BE2C (cell line): ENCODE measurements at regions not wholly inside any gene's neighbourhood (a gene's known extent, or its start where the extent isn't known, plus 50 kb on each side); places are given as distances from the start of the nearest gene placed in this dataset.
"Not testable (repeated sequence)": the region's sequence is repeated elsewhere in the genome, so short reads cannot be mapped to it uniquely, and the experiment has no call there.

Source experiments
- DNase-seq: peaks from one replicate; pipeline ENCODE4 v3.0.0-alpha.2; 2020
- H3K27me3 ChIP-seq: fragments of 250-450 bp; sonication (Bioruptor Pico); 2 replicates; pipeline ENCODE4 v1.5.1; 2020; ENCODE audit warnings: mild to moderate bottlenecking
- H3K36me3 ChIP-seq: fragments of 250-450 bp; sonication (Bioruptor Pico); 2 replicates; pipeline ENCODE4 v1.5.1; 2020; ENCODE audit warnings: mild to moderate bottlenecking
- H3K4me1 ChIP-seq: fragments of 250-450 bp; sonication (Bioruptor Pico); 2 replicates; pipeline ENCODE4 v1.5.1; 2020
- H3K4me3 ChIP-seq: 2 replicates; pipeline ENCODE4 v1.5.1; 2011; ENCODE audit warnings: low read depth, low read length
- H3K9me3 ChIP-seq: fragments of 250-450 bp; sonication (Bioruptor Pico); 2 replicates; pipeline ENCODE4 v1.5.1; 2020
- TF ChIP-seq, protein P1 (sequence below): IDR thresholded peaks from 2 replicates; pipeline ENCODE4 v1.5.1; 2012; ENCODE audit warnings: mild to moderate bottlenecking, low read depth, low read length

DNA sequence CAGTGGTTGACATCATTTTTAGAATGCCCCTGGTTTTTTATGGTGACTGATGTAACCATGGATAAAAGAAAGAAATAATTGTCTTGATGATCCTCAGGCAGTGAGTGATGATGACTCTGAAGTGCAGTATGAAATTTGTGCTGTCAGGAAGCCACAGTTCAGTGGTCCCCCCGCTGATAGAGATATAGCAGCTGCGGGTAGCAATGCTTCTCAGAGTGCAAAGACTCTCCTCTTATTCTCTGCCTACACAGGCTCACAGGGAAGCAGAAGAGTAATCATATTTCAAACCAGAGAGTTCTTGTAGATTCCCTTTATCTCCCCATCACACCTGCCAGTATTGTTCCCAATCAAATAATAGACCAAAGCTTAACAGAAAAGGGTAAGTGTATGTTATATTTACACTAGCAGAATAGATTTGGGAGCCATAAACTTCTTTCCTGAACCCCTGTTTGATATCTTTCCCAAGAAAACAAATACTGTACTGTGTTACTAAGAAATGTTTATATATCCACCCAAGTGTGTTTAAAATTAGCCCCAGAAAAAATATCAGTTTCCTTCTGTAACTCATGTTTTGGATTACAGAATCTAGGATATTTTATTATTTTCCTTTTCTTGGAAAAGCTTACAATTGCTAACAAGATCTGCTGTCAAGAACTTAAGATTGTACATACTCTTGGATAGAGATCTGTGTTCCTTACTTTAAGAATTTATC lies 1817.4 kb upstream of the FLRT2 start:
- H3K9me3 ChIP-seq = no peaks in the 10 kb centered on the region
- DNase-seq = no peak
- TF ChIP-seq, protein P1, sequence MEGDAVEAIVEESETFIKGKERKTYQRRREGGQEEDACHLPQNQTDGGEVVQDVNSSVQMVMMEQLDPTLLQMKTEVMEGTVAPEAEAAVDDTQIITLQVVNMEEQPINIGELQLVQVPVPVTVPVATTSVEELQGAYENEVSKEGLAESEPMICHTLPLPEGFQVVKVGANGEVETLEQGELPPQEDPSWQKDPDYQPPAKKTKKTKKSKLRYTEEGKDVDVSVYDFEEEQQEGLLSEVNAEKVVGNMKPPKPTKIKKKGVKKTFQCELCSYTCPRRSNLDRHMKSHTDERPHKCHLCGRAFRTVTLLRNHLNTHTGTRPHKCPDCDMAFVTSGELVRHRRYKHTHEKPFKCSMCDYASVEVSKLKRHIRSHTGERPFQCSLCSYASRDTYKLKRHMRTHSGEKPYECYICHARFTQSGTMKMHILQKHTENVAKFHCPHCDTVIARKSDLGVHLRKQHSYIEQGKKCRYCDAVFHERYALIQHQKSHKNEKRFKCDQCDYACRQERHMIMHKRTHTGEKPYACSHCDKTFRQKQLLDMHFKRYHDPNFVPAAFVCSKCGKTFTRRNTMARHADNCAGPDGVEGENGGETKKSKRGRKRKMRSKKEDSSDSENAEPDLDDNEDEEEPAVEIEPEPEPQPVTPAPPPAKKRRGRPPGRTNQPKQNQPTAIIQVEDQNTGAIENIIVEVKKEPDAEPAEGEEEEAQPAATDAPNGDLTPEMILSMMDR = no peak

DNA sequence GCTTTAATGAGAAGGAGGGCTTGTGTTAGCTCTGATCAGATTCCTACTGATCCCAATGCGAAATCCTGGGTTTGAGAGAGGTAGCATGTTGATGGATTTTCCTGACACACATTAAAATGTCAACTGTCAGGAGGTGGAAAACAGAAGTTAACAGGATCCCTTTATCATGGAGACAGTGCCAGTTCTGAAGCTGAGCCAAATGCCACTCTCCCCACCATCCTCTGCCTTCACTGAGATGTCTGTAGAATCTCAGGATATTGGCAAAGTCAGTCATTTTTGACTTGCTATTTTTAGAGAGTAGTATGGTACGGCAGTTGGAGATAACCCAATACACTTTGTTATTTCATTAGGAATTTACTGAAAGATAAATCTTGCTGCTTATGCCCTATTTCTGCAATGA lies 1816.2 kb upstream of the FLRT2 start:
- no peaks in the 10 kb centered on the region for H3K27me3 ChIP-seq
- H3K36me3 ChIP-seq = no peaks in the 10 kb centered on the region
- no peaks in the 10 kb centered on the region for H3K4me1 ChIP-seq
- H3K9me3 ChIP-seq = no peaks in the 10 kb centered on the region
- TF ChIP-seq, protein P1 = no peak
- no peak overlapping the region for H3K4me3 ChIP-seq
- no peak for DNase-seq

More for the DNA sequence above, 1817.4 kb upstream of the FLRT2 start:
- H3K4me3 ChIP-seq = no peak overlapping the region
- H3K27me3 ChIP-seq = no peaks in the 10 kb centered on the region
- no peaks in the 10 kb centered on the region for H3K36me3 ChIP-seq
- H3K4me1 ChIP-seq = no peaks in the 10 kb centered on the region

DNA sequence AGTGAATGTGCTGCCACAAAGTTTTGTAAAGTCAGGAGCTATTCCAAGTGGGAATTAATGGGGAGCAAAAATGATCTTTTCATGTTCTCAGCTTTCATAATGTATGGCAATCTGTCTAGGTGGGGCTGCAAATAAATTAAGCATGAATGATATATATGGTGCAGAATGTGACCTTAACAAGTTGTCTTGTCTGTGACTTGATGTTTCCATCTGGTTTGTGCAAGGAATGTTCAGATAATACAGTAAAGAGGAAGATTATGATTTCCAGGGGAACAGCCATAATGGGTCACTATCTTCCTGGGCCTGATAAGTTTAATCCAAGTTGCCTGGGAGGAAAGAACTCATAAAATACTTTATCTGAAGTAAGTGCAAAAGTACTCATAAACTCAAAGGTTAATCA lies 1815.8 kb upstream of the FLRT2 start:
- no peak for DNase-seq
- no peak overlapping the region for H3K4me3 ChIP-seq
- no peaks in the 10 kb centered on the region for H3K4me1 ChIP-seq
- no peaks in the 10 kb centered on the region for H3K27me3 ChIP-seq
- TF ChIP-seq, protein P1 = no peak
- H3K36me3 ChIP-seq = no peaks in the 10 kb centered on the region
- H3K9me3 ChIP-seq = no peaks in the 10 kb centered on the region

DNA sequence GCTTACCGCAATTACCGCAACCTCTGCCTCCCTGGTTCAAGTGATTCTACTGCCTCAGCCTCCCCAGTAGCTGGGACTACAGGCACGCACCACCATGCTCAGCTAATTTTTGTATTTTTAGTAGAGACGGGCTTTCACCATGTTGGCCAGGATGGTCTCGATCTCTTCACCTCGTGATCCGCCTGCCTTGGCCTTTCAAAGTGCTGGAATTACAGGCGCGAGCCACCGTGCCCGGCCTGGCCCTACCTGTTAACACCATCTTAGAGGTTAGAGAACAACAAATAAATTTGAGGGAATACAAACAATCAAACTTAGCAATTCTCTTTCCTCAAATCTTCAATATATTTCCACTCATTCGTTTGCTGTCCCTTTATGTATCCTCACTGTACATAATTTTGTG lies 1810.5 kb upstream of the FLRT2 start:
- not testable (repeated sequence) for DNase-seq, H3K4me1 ChIP-seq, H3K9me3 ChIP-seq, H3K36me3 ChIP-seq, H3K27me3 ChIP-seq, H3K4me3 ChIP-seq

DNA sequence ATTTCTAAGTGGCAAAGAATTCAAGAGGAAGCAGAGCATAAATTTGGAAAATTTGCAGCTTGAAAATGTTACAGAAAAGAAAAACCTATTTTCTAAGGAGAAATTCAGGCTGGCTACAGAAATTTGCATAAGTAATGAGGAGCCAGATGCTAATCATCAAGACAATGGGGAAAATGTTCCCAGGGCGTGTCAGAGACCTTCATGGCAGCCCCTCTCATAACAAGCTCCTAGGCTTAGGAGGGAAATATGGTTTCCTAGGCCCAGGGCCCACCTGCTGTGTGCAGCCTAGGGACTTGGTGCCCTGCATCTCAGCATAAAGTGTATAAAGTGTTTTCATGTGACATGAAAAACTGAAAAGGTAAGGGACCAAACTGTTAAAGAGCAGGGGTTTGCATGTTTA lies 1796.3 kb upstream of the FLRT2 start:
- Histone ChIP-seq H3K9me3 (no peaks in the 10 kb centered on the region; the same call in 1 of the 2 replicates), H3K36me3 (no peaks in the 10 kb centered on the region), H3K4me3 (no peak overlapping the region), H3K4me1 (no peaks in the 10 kb centered on the region), H3K27me3 (no peaks in the 10 kb centered on the region)
- TF ChIP-seq, protein P1 = no peak
- no peak for DNase-seq

DNA sequence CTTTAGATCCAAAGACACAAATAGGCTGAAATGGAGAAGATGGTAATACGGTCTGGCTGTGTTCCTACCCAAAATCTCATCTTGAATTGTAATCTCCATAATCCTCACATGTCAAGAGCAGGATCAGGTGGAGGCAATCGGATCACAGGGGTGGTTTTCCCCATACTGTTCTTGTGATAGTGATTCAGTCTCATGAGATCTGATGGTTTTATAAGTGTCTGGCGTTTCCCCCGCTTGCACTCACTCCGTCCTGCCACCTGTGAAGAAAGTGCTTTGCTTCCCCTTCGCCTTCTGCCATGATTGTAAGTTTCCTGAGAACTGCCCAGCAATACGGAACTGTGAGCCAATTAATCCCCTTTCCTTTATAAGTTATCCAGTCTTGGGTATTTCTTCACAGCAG lies 1795.5 kb upstream of the FLRT2 start:
- TF ChIP-seq, protein P1 = no peak
- H3K36me3 ChIP-seq = no peaks in the 10 kb centered on the region
- no peak for DNase-seq
- H3K4me3 ChIP-seq = no peak overlapping the region
- no peaks in the 10 kb centered on the region for H3K27me3 ChIP-seq
- no peaks in the 10 kb centered on the region; the same call in 1 of the 2 replicates for H3K9me3 ChIP-seq
- H3K4me1 ChIP-seq = no peaks in the 10 kb centered on the region
